Stimulated activated CD4-positive, alpha-beta T cell treated with anti-CD3 and anti-CD28 coated beads, Interleukin-1b, Interleukin-23, amount 100 ng/mL, for 24 hours (primary cell): ENCODE measurements at regions not wholly inside any gene's neighbourhood (a gene's known extent, or its start where the extent isn't known, plus 50 kb on each side); places are given as distances from the start of the nearest gene placed in this dataset.

Source experiments
- DNase-seq, 4 experiments: peaks; one replicate each; pipeline ENCODE4 v3.0.0-alpha.2; 2020; ENCODE audit warnings: low read depth in 4 of 4, low spot score in 1 of 4

DNA sequence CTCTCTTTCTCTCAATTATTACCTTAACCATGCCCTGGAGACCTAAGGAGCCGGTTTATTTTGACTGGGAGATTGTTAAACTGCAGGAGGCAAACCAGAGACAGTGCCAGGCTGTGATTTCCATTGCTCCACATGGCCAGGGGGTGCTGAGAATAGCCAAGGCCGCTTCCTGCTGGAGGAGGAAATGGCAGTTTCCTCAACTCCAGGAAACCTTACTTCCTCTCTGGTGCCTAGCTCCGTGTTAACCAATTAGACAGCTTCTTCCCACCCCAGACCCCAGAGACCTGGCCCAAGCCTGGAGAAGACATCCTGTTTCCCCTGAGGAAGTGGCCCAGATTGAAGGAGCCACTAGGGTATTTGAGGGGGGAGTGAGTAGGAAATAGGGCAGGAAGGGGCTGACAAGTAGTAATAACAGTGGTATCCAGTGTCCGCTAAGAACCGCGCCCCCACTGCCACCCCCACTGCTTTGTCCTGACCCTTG is 161.2 kb downstream of the PLPP3 start:
- DNase-seq: no peak

DNA sequence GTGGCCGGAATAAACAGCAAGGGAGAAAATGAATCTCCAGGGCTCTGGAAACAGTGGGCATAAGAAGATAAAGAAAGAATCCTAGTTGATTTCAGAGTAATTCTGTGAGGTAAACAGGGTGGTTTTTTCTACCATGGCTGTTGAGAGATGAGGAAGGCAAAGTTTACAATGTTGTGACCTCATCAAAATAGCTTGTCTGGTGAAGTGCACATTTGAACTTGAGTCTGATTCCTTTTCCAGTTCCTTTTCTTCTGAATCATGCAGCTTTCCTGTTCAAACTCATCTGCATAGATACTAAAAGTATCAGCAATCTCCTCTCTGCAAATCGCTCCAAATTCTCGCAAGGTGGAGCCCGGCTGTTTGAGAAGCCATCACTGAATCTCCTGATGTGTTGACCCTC is 161.7 kb downstream of the PLPP3 start:
- DNase-seq: no peak

DNA sequence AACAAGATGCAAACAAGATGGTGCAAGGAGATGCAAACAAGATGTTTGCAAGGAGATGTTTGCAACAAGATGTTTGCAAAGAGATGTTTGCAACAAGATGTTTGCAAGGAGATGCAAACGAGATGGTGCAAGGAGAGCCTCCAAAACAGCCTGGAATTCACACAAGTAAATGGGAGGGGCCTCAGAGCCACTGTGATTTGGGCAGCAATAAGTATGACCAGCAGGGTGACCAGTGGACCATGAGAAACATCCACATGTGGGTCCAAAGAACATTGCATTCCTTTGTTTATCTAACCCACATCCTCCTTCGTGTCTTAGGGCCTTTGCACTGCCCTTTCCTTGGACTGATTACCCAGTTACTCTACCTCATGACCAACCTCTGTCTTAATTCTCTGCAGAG is 162.9 kb downstream of the PLPP3 start:
- DNase-seq: no peak

DNA sequence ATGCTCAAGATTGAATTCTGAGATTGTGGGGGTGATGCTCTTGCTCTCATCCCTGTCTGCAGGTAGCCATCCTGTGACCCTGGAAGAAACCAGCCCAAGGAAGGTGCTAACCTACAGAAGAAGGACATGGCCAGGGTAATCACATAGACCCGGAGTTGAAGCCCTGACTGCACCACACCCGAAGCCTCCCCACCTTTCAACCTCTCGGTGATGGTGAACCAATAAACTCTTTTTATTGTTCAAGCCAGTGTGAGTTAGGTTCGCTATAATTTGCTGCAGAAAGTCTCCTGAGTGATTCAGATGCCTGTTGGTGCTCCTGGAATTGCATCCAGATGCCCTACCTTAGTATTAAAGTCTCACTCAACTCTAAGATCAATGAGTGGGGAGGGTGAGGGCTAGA is 163.6 kb downstream of the PLPP3 start:
- DNase-seq: no peak

DNA sequence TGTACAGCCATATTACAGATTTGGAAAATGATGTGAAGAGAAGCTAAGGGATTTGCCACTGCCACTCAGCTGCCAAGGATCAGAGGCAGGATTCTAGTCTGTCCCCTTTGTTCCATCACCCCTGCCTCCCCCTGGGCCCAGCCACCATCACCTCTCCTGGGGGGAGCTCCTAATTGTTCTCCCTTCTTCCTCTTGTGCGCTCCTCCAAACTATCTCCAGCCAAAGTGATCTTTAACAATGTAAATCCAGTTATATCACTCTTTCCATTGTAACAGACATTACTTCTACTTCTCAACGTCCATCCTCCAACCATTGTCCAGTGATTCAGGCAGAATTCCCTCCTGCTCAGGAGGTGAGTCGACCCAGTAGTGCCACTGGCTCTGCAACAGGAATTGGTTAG is 164.1 kb downstream of the PLPP3 start:
- DNase-seq: no peak

DNA sequence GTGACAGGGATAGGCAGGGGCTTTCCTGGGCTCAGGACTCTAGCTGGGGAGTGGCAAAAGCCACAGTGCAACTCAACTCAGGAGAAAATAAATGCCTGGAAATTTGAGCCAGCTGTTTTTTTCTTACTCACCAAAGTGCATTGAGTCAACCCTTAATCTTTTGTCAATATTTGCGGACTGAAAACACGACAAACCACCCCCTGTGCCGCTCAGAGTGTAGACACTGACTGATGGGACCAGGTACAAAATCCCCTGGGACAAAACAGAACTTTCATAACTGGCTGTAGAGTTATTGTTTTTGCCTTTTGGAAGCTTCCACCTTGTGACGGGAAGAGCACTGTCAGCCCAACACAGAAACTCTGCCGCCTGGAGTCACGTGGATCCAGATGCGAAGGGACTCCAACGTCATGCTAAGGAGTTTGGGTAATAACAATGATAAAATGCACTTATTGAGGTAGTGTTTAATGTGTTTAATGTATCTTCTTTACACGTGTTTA is 164.6 kb downstream of the PLPP3 start:
- no peak for DNase-seq

DNA sequence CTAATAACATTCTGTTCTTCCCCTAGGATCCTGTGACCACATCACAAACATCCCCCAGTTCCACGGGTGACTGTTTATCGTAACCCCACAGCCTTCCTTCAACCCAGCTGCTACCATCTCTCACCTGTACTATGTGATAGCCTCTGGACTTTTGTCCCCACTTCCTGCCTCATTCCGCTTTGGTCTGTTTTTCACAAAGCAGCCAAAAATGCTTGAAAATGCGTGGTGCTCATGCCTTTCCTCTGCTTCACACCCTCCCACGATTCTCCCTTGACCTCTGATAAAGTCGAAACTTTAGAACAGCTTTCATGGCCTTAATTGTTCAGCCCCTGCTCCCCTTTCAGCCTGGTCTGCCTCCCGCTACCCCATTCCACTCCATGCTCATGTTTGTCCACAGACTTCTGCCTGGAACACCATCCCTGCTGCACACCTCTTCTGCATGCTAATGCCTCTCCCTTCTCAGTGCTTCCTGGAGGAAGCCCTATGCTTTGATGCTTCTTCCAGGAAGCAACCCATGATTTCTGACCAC is 165.6 kb downstream of the PLPP3 start:
- no peak for DNase-seq

DNA sequence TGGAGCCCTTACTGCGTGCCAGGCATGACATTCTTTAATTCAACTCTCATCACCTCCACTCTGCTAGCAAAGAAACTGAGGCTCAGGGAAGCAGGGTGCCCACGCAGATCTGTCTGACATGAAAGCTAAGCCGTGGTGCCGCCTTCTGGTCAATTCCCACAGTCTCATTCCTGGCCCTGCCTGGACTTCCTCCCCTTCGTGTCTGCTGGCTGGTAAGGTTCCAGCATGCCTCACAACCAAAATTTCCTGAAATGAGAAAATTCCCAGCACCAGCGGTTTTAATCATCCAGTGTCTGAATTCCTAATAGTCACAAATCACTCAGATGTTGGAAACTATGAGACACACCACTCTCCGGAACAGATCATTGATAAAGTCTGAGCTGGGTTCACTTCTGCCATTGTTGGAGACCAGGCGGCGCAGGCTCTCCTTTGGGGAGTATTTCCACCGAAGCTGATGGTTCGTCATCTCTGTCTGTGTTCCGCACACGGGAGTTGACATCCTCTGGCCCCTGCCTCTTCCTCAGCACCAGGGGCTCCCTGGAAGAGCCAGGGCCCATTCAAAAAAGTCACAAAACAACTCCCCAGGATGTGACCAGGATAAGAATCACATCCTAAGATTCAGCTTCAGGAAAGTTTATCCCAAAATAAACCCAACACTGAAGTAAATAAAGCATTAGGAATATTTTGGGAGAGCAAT is 167.7 kb downstream of the PLPP3 start:
- DNase-seq: no peak

DNA sequence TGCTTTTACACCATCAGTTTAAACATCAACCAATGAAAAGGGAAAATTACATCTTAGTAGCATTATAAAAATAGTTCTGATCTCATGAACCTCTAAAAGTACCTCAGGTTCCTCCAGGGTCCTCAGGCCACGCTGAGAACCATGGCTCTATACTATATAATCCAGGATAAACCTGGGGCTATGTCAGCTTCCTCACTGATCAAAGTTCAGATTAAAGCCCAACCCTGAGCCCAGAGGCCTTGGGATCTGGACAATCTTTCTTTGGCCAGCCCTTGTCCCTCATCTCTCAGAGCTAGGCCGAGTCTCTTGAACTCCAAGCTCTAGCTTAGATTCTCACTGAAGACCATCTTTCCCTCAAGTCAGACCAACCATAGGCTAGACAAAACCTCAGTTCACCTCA is 168.3 kb downstream of the PLPP3 start:
- DNase-seq: no peak

DNA sequence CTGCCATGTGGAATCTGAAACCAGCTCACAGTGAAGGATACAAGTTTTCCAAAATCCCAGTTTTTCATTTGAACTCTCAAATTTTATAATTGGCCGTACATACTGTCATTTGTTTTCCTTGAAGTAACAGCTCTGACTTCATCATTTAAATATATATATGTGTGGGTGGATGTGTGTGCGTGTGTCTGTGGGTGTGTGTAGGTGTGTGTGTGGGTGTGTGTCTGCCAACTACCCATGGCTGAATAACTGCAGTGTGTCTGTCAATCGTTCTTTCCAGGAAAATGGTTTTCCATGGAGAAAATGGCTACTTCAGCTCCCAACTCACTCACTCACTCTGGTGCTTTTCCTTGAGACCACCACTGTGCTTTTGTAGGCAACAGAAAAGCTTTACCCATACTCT is 169.0 kb downstream of the PLPP3 start:
- DNase-seq: no peak

DNA sequence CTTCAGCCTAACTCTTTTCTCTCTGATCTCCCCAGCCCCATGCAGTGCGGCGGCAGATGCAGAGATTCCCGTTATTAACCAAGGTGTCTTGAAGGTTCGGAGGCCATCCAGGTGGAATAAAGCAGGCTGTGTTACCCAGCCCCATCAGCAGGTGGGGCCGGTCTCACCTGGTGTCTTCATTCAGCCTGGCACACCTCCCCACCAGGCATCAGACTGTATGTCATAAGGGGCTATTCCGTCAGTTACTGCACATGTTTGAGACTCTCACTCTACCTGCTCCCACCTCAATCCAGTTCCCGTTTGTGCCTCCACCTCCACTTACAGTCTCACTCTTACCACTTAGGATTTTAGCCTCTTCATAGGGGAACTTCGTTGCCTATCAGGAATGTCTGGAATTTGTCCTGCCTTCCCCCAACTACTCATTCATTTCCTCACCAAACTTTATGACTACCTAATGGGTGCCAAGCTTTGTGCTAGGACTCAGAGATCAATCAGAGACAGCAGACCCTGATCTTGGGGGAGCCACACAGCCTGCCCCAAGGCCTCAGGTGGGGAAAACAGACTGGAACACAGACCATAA is 170.2 kb downstream of the PLPP3 start:
- no peak for DNase-seq

DNA sequence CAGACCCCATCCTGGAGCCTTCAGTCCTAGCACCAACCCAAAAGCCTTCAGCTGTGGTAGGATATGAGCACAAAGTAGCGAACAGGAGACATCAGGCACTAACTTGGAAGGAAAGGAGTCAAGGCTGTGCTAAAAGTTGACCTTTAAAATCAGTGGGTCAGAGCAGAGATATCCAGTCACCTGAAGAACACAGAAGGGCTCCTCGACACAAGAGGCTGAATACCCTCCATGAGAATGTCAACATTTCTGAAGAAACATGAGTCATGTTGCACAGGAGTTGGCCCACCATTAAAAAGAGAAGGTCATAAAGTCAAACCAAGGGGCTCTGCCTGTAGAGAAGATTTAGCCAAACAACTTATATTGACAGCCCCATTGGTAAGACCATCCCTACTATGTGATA is 172.5 kb downstream of the PLPP3 start:
- no peak for DNase-seq

DNA sequence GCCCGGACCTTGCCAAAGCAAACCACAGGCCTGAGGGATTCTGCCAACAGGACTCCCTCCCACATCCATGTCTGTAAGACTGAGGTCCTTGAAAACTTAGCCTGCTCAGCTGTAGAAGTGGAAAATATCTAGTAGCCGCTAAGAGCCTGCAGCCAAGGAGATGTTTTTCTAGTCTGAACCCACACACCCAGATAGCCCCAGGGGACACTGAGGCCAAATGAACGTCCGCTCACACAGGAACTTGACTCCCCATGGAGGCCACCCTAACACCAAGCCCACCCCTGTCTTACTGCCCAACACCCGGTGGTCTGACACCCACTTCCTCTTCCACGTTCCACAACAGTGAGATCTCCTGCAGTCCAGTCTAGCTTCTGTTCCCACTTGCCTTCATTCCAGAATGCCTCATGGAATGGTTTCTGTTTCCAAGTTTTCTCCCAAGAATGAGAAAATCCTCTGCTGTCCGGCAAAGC is 174.8 kb downstream of the PLPP3 start:
- no peak for DNase-seq

DNA sequence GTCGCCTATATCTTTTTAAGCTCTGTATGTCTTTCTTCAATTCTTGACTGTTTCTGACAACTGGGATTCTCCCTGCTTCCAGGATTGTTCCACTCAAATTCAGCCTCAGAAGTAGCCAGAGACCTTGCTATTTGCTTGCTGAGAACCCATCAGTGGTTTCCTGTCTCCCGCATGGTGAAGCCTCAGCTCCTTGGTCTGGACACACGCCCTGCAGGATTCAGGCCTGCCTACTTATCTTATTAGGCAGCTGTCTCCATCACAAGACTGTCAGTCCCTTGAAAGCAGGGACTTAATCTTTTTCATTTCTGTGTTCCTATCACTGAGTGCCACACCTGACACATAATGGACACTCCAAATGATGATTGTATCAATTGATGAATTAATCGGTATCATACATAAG is 175.3 kb downstream of the PLPP3 start:
- DNase-seq: no peak

DNA sequence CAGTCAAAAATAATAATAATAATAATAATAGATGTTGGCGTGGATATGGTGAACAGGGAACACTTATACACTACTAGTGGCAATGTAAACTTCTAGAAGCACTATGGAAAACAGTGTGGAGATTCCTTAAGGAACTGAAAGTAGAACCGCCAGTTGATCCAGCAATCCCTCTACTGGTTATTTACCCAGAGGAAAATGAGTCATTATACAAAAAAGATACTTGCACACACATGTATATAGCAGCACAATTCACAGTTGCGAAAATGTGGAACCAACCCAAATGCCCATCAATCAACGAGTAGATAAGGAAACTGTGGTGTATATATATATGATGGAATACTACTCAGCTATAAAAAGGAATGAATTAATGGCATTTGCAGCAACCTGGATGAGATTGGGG is 176.0 kb downstream of the PLPP3 start:
- no peak for DNase-seq

DNA sequence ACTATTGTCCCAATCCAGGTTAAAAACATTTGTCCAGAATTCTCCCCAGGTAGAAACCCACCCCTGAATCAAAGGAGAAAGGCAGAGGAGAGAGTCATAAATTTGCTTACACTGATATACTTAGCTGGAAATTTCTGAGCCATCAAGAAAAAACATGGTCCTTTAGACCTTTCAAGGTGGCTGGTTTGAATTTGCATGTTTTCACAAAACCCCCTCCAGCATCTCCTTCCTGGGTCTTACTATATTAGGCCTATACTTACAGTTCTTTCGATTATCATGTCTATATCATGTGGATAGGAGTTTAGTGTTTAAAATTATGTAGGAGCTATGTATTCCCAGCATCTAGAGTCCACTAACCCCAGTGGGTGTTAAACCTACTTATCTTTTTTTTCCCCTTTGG is 178.2 kb downstream of the PLPP3 start:
- DNase-seq: no peak

DNA sequence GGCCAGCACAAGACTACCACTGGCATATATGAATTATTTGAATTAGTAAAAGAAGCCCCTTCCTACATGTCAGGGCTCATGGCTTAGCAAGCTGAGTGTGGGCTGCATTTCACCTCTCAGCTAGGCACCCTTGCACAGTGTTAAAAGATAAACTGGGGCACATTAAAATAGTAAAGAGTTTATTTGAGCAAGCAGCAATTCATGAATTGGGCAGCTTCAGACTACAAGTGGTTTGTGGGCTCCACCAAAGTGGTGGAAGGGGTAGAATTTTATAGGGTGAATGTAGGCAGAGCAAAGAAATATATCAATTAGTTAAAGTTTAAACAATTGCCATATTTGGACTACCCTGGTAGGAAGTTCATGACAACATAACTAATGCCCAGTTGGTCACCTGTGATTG is 178.8 kb downstream of the PLPP3 start:
- DNase-seq: no peak

DNA sequence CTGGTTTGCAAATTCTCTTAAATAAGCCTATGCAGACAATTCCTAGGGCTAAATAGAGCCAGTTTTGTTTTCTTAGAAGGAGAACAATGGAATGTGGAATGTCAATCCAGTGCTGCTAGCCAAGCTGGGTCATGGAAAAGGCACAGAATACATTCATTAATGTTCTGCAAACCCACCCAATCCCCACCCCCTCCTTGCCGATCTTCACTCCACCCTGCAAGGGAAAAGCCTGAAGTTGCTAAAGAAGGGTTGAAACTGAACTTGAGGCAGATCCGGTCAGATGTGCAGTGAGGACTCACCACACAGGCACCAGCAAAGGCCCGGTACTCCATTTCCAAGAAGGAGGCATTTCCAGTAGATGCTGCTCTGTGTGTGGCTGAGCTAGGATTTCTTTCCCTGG is 179.6 kb downstream of the PLPP3 start:
- no peak for DNase-seq

DNA sequence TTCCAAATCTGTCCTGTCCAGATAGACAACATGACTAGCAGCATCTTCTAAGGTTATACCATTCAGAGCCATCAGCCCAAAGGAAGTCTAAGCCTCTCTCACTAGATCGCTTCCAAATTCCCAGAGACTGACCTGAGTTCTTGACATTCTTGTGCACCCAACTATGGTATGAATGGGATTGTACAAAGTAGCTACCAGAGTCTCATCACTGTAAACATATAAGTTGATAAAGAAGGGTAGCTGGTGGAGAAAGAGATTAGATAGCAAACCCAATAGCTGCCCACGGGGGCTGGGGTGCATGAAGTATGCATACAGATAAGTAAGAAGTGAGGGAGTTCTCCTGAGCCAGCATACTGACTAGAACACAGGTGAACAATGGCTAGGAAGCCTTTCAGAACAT is 180.0 kb downstream of the PLPP3 start:
- DNase-seq: no peak

DNA sequence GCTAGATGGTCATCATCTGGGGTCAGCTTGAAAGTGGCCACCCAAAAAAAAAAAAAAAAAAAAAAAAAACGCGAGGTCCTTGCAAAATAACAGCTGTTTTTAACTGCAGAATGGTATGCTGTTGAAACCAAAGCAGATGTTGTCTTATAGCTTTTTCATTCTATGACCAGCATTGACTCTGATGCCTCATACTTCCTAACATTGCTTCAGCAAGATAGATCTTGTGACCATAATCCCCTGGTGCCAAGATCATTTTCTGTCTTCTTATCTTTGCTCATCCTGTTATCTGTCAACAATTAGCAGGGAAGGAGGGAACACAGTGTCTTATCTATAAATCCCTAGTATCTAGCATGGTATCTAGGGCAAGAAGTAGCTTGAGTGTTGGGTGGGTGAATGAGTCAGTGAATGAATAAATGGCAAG is 181.5 kb downstream of the PLPP3 start:
- DNase-seq: no peak

DNA sequence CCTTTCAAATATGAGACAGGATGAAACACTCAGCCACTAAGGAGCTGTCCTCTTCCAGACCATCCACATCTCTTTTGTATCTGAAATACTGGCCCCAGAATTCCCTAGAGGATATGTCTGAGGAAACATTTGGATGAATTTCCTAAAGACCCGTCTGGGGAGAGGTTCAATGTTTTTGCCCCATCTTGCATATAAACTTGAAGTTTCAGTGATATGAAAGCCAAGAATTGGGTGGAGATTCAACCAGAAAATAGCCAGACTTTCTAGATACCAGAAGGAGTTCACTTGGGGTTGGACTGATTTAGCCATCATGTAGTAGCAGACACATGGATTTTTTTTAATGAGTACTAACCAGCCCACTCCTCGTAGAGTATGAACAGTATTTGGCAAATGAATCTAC is 182.0 kb downstream of the PLPP3 start:
- DNase-seq: no peak

DNA sequence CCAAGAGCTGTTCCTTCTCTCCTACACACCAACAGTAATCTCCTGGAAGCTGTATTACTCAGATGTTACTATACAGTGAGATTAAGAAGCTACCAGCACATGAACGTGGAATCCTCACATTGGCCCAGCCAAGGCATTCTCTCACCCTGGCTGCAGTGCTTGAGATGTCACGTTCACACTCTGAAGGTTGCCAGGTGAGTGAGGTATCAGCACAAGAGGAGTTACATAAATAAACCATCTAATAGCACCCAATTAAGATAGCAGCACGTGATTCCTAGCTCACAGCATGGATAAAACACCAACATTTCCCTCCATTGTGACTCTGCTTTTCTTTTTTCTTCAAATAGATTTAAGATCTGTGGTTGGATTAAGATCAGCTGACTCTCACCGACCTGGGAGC is 182.8 kb downstream of the PLPP3 start:
- DNase-seq: no peak

DNA sequence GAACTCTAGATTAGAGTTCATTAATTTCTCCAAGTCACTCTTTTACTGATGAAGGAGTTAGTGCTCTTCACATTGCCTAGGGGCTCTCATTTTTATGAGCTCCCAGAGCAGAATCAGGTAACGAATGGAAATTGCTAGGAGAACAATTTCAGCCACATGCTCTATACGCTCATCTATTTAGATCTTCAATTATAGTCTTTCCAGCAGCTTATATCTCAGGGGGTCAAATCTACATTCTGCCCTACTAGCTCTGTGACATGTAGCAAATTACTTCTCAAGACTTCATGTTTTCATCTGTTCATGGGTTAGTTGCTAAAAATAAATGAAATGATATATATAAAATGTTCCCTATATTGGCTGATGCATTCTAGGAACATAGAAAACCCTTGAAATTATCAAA is 183.6 kb downstream of the PLPP3 start:
- DNase-seq: no peak
